GM18511 (cell line): ENCODE measurements at regions not wholly inside any gene's neighbourhood (a gene's known extent, or its start where the extent isn't known, plus 50 kb on each side); places are given as distances from the start of the nearest gene placed in this dataset.
A peak's percentile ranks its signal among the peaks of the same experiment; 100 is the strongest.

Experiments used
- ATAC-seq: cut with Tn5 transposase; IDR thresholded peaks from one replicate; pipeline ENCODE4 v1.9.1; 2021; ENCODE audit warnings: mild to moderate bottlenecking, moderate library complexity; ENCODE audit not compliant: unreplicated experiment

- no peak for ATAC-seq
Measured at GRCh38 chr5:34480810-34481528, 175.2 kb upstream of the RAI14 start.

GRCh38 chr5:34483442-34484033, 172.6 kb upstream of the RAI14 start:
- no peak for ATAC-seq

GRCh38 chr5:34484216-34484920, 171.8 kb upstream of the RAI14 start:
- no peak for ATAC-seq

GRCh38 chr5:34485768-34486030, 170.4 kb upstream of the RAI14 start:
- no peak for ATAC-seq

GRCh38 chr5:34486160-34486848, 169.8 kb upstream of the RAI14 start:
- peak; percentile 65 for ATAC-seq

- no peak for ATAC-seq
Measured at GRCh38 chr5:34486849-34487158, 169.3 kb upstream of the RAI14 start.

GRCh38 chr5:34487159-34487879, 168.8 kb upstream of the RAI14 start:
- no peak for ATAC-seq

GRCh38 chr5:34487956-34488355, 168.2 kb upstream of the RAI14 start:
- ATAC-seq, result no peak

GRCh38 chr5:34488984-34489383, 167.1 kb upstream of the RAI14 start:
- ATAC-seq, result no peak

- ATAC-seq, result no peak
Measured at GRCh38 chr5:34490506-34491250, 165.4 kb upstream of the RAI14 start.

- ATAC-seq, result no peak
Measured at GRCh38 chr5:34491251-34491620, 164.9 kb upstream of the RAI14 start.

- no peak for ATAC-seq
Measured at GRCh38 chr5:34494111-34494755, 161.9 kb upstream of the RAI14 start.

- no peak for ATAC-seq
Measured at GRCh38 chr5:34495178-34495577, 160.9 kb upstream of the RAI14 start.

- ATAC-seq, result no peak
Measured at GRCh38 chr5:34496260-34496691, 159.9 kb upstream of the RAI14 start.

GRCh38 chr5:34496701-34497469, 159.2 kb upstream of the RAI14 start:
- ATAC-seq, result no peak

GRCh38 chr5:34497470-34497808, 158.7 kb upstream of the RAI14 start:
- no peak for ATAC-seq

- no peak for ATAC-seq
Measured at GRCh38 chr5:34498572-34498971, 157.6 kb upstream of the RAI14 start.

- ATAC-seq, result peak; percentile 91
Measured at GRCh38 chr5:34499001-34499734, 157.0 kb upstream of the RAI14 start.
